Astrocyte of the cerebellum (primary cell): ENCODE measurements at regions not wholly inside any gene's neighbourhood (a gene's known extent, or its start where the extent isn't known, plus 50 kb on each side); places are given as distances from the start of the nearest gene placed in this dataset.

Experiments
- DNase-seq: peaks from one replicate; pipeline ENCODE4 v3.0.0-alpha.2; 2011; ENCODE audit warnings: low read depth
- H3K4me3 ChIP-seq: 2 replicates; pipeline ENCODE4 v1.5.1; 2011; ENCODE audit warnings: mild to moderate bottlenecking, low read depth, low read length, moderate library complexity
- in situ Hi-C: cut with HindIII; loops from 2 replicates; pipeline ENCODE4 v1.10.0; 2017; ENCODE audit warnings: low sequenced_read_pairs
- TF ChIP-seq, protein P1 (sequence below): IDR thresholded peaks from 2 replicates; pipeline ENCODE4 v1.5.1; 2012; ENCODE audit warnings: low read length, low read depth, moderate library complexity, mild to moderate bottlenecking; ENCODE audit errors: missing control alignments

- in situ Hi-C loops, result no loop called here
- DNase-seq, result no peak
- no peak overlapping the region for H3K4me3 ChIP-seq
- TF ChIP-seq, protein P1, sequence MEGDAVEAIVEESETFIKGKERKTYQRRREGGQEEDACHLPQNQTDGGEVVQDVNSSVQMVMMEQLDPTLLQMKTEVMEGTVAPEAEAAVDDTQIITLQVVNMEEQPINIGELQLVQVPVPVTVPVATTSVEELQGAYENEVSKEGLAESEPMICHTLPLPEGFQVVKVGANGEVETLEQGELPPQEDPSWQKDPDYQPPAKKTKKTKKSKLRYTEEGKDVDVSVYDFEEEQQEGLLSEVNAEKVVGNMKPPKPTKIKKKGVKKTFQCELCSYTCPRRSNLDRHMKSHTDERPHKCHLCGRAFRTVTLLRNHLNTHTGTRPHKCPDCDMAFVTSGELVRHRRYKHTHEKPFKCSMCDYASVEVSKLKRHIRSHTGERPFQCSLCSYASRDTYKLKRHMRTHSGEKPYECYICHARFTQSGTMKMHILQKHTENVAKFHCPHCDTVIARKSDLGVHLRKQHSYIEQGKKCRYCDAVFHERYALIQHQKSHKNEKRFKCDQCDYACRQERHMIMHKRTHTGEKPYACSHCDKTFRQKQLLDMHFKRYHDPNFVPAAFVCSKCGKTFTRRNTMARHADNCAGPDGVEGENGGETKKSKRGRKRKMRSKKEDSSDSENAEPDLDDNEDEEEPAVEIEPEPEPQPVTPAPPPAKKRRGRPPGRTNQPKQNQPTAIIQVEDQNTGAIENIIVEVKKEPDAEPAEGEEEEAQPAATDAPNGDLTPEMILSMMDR, result no peak
Observed at GRCh38 chr12:114131824-114132223, 165.7 kb upstream of the RBM19 start.

DNA sequence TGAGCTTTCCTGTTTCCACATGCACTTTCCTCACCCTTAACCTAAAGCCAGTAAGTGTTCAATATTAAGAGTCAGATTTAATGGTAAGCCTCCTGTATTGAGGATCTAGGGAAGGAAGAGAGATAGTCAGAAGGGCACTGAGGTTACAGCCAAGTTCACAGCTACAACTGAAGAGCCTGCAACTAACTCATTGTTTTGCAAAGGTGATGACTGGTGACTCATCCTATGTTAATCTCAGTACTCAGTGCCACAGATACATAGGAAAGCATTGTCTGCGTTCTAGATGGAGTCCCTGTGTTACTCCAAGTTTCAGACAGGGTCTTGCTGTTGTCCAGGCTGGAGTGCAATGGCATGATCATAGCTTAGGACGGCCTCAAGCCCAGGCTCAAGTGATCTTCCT, 157.0 kb upstream of the RBM19 start:
- in situ Hi-C loops, result no loop called here
- H3K4me3 ChIP-seq, result no peak overlapping the region
- no peak for DNase-seq
- TF ChIP-seq, protein P1, result no peak

DNA sequence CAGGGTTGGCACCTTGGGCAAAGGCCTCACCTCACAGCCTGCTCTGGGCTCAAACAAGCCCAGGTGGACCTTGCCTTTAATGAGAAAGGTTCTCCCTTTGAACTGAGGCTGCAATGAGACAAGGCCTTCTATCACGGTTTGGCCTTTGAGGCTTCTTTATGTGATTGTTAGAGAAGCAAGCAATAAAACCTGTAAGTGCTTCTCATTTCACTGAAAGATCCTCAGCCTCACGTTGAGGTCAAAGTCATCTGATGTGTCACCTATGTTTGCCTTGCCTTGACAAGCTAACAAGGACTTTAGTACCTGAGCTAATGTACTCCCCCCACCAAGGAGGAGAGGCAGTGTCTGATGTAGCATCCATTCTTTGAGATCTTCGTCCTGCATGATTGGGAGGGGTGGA, 155.9 kb upstream of the RBM19 start:
- DNase-seq, result no peak
- in situ Hi-C loops, result no loop called here
- TF ChIP-seq, protein P1, result no peak
- H3K4me3 ChIP-seq, result no peak overlapping the region

DNA sequence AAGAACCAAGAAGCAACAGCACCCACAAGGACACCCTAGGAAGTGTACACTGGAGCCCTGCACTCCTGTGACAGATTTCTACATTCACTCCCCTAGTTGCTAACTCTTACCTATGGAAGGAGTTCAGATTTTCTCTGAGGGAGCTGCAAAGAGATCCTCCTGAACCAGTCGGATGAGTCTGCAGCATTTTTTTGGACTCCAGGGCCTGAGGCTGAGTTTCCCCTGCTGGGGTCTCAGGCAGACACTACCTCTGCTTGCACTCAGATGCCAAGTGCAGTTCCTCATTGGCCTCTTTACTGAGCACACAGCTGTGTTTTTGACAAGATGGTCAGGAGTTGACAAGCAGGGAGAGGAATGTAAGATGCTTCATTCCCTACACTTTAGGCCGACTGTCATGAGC, 153.2 kb upstream of the RBM19 start:
- in situ Hi-C loops, result no loop called here

GRCh38 chr12:114096461-114096860, 130.3 kb upstream of the RBM19 start:
- no peak overlapping the region for H3K4me3 ChIP-seq
- TF ChIP-seq, protein P1, result no peak
- in situ Hi-C loops, result no loop called here
- no peak for DNase-seq

More for the DNA sequence above, 153.2 kb upstream of the RBM19 start:
- TF ChIP-seq, protein P1, result no peak
- no peak overlapping the region for H3K4me3 ChIP-seq
- no peak for DNase-seq

DNA sequence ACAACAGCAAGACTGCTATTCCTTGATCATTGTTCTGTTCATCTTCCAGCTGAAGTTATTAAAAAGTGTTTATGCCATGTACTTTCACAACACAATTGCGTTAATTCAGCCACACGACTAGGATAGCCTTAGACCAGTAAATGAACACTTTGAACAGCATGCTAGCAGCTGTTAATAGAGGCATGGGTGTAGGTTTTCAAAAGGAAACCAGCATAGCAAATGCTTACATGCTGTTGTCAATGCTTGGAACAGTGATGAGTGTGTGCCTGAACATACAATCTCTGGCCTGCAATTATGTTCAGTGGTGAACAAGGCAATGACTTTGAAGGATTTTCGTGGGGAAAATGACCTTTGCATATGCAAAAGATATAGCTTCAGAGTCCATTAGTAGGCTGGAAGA, 127.4 kb upstream of the RBM19 start:
- TF ChIP-seq, protein P1, result no peak
- H3K4me3 ChIP-seq, result no peak overlapping the region
- in situ Hi-C loops, result no loop called here
- DNase-seq, result no peak

- DNase-seq, result no peak
- TF ChIP-seq, protein P1, result no peak
- H3K4me3 ChIP-seq, result no peak overlapping the region
- in situ Hi-C loops, result no loop called here
Observed at GRCh38 chr12:114092981-114093380, 126.9 kb upstream of the RBM19 start.
